ENCODE measurements at regions not wholly inside any gene's neighbourhood (a gene's known extent, or its start where the extent isn't known, plus 50 kb on each side); places are given as distances from the start of the nearest gene placed in this dataset.

GRCh38 chr18:78739115-78739514 is 240.5 kb upstream of the SALL3 start:
- TF ChIP-seq CTCF (IDR thresholded peaks at IDR 0.05), result no peak
- TF ChIP-seq POLR2A (IDR thresholded peaks at IDR 0.05), result no peak
- H3K36me3 ChIP-seq, result no peaks in the 10 kb centered on the region
- no peak overlapping the region for H3K27ac ChIP-seq
- H3K9me3 ChIP-seq, result no peaks in the 10 kb centered on the region
- no peaks in the 10 kb centered on the region for H3K27me3 ChIP-seq
- H3K4me3 ChIP-seq, result no peak overlapping the region
- peak in 1 of 3 donors; percentile 25 for DNase-seq
- H3K4me1 ChIP-seq, result no peaks in the 10 kb centered on the region

GRCh38 chr18:78739882-78740677 is 239.5 kb upstream of the SALL3 start:
- no peaks in the 10 kb centered on the region for H3K9me3 ChIP-seq
- H3K27me3 ChIP-seq, result no peaks in the 10 kb centered on the region
- DNase-seq, result peak in 2 of 3 donors; percentile 18 to 23
- H3K4me3 ChIP-seq, result no peak overlapping the region
- H3K27ac ChIP-seq, result no peak overlapping the region
- no peaks in the 10 kb centered on the region for H3K36me3 ChIP-seq
- TF ChIP-seq POLR2A (IDR thresholded peaks at IDR 0.05) (no peak), CTCF (IDR thresholded peaks at IDR 0.05) (no peak)
- H3K4me1 ChIP-seq, result no peaks in the 10 kb centered on the region

- peak in 1 of 3 donors; percentile 10 for DNase-seq
- Histone ChIP-seq H3K27ac (no peak overlapping the region), H3K36me3 (no peaks in the 10 kb centered on the region), H3K27me3 (no peaks in the 10 kb centered on the region), H3K9me3 (no peaks in the 10 kb centered on the region), H3K4me3 (no peak overlapping the region), H3K4me1 (no peaks in the 10 kb centered on the region)
- TF ChIP-seq CTCF (IDR thresholded peaks at IDR 0.05) (no peak), POLR2A (IDR thresholded peaks at IDR 0.05) (no peak)
Measured at GRCh38 chr18:78740876-78741275, 238.7 kb upstream of the SALL3 start.

- Histone ChIP-seq H3K9me3 (no peaks in the 10 kb centered on the region), H3K36me3 (no peaks in the 10 kb centered on the region), H3K4me1 (no peaks in the 10 kb centered on the region), H3K4me3 (no peak overlapping the region), H3K27ac (no peak overlapping the region), H3K27me3 (no peaks in the 10 kb centered on the region)
- peak in 1 of 3 donors; percentile 28 for DNase-seq
- TF ChIP-seq CTCF (IDR thresholded peaks at IDR 0.05) (no peak), POLR2A (IDR thresholded peaks at IDR 0.05) (no peak)
Measured at GRCh38 chr18:78741381-78742217, 238.0 kb upstream of the SALL3 start.

GRCh38 chr18:78742218-78742745 is 237.3 kb upstream of the SALL3 start:
- TF ChIP-seq POLR2A (IDR thresholded peaks at IDR 0.05), result no peak
- no peak for TF ChIP-seq CTCF (IDR thresholded peaks at IDR 0.05)
- H3K36me3 ChIP-seq, result no peaks in the 10 kb centered on the region
- no peaks in the 10 kb centered on the region for H3K4me1 ChIP-seq
- peak in 2 of 3 donors; percentile 33 to 34 for DNase-seq
- H3K27me3 ChIP-seq, result no peaks in the 10 kb centered on the region
- no peaks in the 10 kb centered on the region for H3K9me3 ChIP-seq
- no peak overlapping the region for H3K4me3 ChIP-seq
- no peak overlapping the region for H3K27ac ChIP-seq
